ENCODE measurements at regions not wholly inside any gene's neighbourhood (a gene's known extent, or its start where the extent isn't known, plus 50 kb on each side); places are given as distances from the start of the nearest gene placed in this dataset.
"Not testable (repeated sequence)": the region's sequence is repeated elsewhere in the genome, so short reads cannot be mapped to it uniquely, and the experiment has no call there.

DNA sequence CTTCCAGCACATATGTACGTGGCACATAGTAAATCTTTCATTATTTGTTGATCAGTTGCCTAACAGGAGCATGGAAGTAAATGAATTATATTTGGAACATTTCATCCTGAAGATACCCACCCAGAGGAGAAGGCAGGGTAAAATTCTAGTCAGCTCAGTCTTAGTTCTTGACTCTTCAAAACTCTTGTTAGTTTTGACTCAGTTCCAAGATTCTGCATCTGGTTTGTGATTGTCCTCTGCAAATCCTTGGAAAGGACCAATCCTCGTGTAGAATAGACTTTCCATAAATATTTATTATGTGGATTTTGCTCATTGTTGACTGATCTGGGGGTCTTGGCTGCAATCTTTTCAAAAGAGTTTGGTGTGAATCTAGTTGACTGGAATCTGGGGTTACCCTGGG, 257.5 kb upstream of the FAT1 start:
- no peak for DNase-seq (ENCODE audit: low read depth)
- H3K4me3 ChIP-seq (ENCODE audit: low read length) = no peak overlapping the region
- TF ChIP-seq CTCF (IDR thresholded peaks at IDR 0.05; ENCODE audit: insufficient read depth, low read depth, low read length, missing control alignments) = no peak

DNA sequence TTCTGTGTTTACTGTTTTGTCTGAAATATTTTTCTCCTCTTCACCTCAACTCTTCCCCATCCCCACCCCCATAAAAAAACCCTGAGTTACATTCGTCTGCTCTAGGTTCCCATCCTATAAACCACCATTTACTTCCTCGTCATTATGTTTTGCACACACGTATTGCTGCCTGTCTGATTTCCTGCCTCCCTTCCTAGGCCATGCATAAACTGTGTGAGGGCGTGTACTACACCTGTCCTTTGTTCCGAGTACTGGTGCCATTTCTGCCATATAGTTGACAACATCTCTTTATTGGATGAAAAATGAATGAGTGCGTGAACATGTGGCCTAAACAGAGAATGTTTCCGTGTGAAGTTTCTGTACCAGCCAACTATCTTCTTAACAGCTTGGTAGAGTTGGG, 258.5 kb upstream of the FAT1 start:
- no peak for DNase-seq (ENCODE audit: low read depth)
- TF ChIP-seq CTCF (IDR thresholded peaks at IDR 0.05; ENCODE audit: insufficient read depth, low read depth, low read length, missing control alignments) = no peak
- no peak overlapping the region for H3K4me3 ChIP-seq (ENCODE audit: low read length)

DNA sequence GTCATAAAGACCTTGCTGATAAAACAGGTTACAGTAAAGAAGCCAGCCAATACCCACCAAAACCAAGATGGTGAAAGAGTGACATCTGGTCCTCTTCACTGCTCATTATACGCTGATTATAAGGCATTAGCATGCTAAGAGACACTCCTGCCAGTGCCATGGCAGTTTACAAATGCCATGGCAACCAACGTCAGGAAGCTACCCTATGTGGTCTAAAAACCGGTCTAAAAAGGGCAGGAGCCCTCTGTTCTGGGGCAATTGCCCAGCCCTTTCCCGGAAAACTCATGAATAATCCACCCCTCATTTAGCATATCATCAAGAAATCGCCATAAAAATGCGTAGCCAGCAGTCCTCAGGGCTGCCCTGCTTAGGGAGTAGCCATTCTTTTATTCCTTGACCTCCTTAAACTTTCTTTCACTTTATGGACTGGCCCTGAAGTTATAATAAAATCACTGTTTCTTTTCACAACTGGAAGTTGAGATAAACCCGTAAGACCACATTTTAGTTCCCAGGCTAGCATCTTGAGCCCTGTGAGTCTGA, 260.5 kb upstream of the FAT1 start:
- TF ChIP-seq CTCF (IDR thresholded peaks at IDR 0.05; ENCODE audit: insufficient read depth, low read depth, low read length, missing control alignments) = no peak
- no peak for DNase-seq (ENCODE audit: low read depth)
- no peak overlapping the region for H3K4me3 ChIP-seq (ENCODE audit: low read length)

- TF ChIP-seq CTCF (IDR thresholded peaks at IDR 0.05; ENCODE audit: insufficient read depth, low read depth, low read length, missing control alignments) = no peak
- no peak for DNase-seq (ENCODE audit: low read depth)
- H3K4me3 ChIP-seq (ENCODE audit: low read length) = no peak overlapping the region
Measured at GRCh38 chr4:186999686-187000085, 276.0 kb upstream of the FAT1 start.

DNA sequence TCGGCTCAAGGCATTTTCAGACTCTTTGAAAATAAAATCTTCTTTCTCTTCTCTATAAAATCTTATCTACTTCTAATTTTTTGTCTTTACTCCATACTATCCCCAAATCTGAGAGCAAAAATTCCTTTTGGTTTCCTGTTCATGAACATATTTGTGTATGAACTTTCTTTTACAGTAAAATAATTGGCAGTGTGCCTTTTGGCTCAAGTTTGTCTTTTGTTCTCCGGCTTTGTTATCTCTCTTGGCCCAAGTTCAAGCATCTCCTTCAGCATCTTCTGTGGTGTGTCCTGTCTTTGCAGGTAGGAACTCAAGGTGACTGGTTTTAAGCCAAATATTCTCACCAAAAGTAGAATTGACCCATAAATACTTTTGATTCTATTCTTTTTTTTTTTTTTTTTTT, 276.6 kb upstream of the FAT1 start:
- DNase-seq (ENCODE audit: low read depth) = no peak
- no peak overlapping the region for H3K4me3 ChIP-seq (ENCODE audit: low read length)
- no peak for TF ChIP-seq CTCF (IDR thresholded peaks at IDR 0.05; ENCODE audit: insufficient read depth, low read depth, low read length, missing control alignments)

DNA sequence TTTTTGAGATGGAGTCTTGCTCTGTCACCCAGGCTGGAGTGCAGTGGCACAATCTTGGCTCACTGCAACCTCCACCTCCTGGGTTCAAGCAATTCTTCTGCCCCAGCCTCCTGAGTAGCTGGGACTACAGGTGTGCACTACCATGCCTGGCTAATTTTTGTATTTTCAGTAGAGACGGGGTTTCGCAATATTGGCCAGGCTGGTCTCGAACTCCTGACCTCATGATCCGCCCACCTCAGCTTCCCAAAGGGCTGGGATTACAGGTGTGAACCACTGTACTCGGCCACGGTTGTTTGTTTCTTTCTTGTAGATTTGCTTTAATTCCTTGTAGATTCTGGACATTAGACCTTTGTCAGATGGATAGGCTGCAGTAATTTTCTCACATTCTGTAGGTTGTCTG, 278.5 kb upstream of the FAT1 start:
- H3K4me3 ChIP-seq (ENCODE audit: low read length); DNase-seq (ENCODE audit: low read depth): not testable (repeated sequence)

DNA sequence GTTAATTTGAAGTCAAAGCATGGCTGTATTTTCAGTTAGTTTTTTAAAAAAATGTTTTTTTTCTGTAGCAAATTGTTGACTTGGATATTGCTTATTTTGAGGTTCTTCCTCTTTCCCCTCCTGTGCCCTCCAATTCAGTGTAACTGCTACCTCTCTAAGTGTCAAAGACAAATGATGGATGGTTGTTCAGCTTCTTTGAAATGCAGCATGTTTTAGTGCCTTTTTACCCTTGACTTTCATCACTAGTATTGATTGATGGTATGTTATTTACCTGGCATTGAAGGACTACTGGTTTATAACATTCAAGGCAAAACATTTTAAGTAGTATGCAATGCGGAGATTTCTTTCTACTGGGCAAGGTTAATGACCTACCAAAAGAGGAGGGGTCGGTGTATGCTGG, 281.0 kb upstream of the FAT1 start:
- no peak for TF ChIP-seq CTCF (IDR thresholded peaks at IDR 0.05; ENCODE audit: insufficient read depth, low read depth, low read length, missing control alignments)
- H3K4me3 ChIP-seq (ENCODE audit: low read length) = no peak overlapping the region
- DNase-seq (ENCODE audit: low read depth) = no peak
